ENCODE measurements at regions not wholly inside any gene's neighbourhood (a gene's known extent, or its start where the extent isn't known, plus 50 kb on each side); places are given as distances from the start of the nearest gene placed in this dataset.

DNA sequence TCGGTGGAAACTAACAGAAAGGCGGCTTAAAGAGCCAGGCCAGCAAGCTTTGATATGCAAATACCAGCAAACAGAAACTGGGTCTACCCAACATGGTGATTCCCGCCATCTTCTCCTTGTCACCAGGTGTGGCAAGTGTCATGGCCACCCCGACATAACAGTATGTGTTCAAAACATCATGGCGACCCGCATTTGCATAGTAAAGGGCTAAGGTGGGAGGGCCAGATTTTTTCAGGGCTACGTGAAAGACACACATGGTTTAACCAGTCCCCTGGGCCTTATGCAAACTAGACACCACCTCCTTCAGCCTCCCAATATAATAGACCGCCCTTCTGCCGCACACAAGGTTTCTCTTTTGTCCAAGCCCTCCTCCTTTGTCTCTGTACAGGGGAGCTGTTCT is 260.4 kb downstream of the METTL4 start:
- TF ChIP-seq, protein P1, sequence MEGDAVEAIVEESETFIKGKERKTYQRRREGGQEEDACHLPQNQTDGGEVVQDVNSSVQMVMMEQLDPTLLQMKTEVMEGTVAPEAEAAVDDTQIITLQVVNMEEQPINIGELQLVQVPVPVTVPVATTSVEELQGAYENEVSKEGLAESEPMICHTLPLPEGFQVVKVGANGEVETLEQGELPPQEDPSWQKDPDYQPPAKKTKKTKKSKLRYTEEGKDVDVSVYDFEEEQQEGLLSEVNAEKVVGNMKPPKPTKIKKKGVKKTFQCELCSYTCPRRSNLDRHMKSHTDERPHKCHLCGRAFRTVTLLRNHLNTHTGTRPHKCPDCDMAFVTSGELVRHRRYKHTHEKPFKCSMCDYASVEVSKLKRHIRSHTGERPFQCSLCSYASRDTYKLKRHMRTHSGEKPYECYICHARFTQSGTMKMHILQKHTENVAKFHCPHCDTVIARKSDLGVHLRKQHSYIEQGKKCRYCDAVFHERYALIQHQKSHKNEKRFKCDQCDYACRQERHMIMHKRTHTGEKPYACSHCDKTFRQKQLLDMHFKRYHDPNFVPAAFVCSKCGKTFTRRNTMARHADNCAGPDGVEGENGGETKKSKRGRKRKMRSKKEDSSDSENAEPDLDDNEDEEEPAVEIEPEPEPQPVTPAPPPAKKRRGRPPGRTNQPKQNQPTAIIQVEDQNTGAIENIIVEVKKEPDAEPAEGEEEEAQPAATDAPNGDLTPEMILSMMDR (IDR thresholded peaks at IDR 0.05), result no peak

- TF ChIP-seq, protein P1 (IDR thresholded peaks at IDR 0.05), result no peak
These were observed 258.9 kb downstream of the METTL4 start for GRCh38 chr18:2312440-2312839.

GRCh38 chr18:2313332-2313731 is 258.0 kb downstream of the METTL4 start:
- TF ChIP-seq, protein P1 (IDR thresholded peaks at IDR 0.05), result no peak

- TF ChIP-seq, protein P1 (IDR thresholded peaks at IDR 0.05), result no peak
These were observed 255.1 kb downstream of the METTL4 start for GRCh38 chr18:2316082-2316750.

DNA sequence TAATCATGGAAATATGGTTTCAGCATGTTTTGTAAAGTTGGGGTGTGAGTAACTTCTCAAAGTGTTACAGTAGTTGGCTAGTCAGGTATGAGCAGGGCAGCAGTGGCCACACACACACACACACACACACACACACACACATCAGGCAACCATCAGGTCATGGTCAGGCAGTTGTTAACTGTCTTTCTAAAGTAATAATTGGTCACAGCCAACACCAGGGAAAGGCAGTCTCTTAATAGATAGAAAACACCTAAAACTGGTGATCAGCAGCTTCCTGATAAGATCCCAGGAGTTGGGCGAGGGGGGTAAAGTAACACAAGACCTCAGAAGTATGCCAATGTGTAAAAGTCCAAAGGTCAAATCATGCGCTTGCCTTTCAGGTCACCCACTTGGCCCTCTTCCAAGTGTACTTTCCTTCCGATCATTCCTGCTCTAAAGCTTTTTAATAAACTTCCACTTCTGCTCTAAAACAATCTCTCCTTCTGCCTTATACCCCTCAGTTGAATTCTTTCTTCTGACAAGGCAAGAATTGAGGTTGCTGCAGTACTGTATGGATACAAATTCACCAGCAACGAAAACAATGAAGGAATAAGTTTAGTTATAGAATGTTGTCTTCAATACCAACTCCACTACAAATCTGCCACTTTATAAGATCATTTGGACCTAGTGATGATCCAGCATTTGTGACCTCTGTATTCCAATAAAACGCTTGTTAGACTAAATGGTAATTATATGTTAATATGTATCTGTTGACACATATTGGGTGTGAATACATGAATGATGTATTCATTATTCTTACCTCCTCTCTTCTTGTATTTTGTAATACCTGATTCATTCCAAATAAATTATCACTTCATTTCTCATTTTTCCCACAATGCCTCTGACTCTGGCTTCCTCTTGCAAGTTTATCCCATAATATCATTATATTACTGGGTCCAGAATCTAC is 254.3 kb downstream of the METTL4 start:
- TF ChIP-seq, protein P1 (IDR thresholded peaks at IDR 0.05), result no peak

GRCh38 chr18:2324459-2324858 is 246.8 kb downstream of the METTL4 start:
- TF ChIP-seq, protein P1 (IDR thresholded peaks at IDR 0.05), result no peak

GRCh38 chr18:2325308-2325849 is 245.9 kb downstream of the METTL4 start:
- TF ChIP-seq, protein P1 (IDR thresholded peaks at IDR 0.05), result no peak

Data from LNCAP (cell line).